GM23338 (cell line): ENCODE measurements at regions not wholly inside any gene's neighbourhood (a gene's known extent, or its start where the extent isn't known, plus 50 kb on each side); places are given as distances from the start of the nearest gene placed in this dataset.

Source experiments
- CREB1 ChIP-seq: fragments of 250-450 bp; sonication (Bioruptor Pico); IDR thresholded peaks from 2 replicates; pipeline ENCODE4 v1.5.0; 2020; ENCODE audit warnings: low read depth, mild to moderate bottlenecking, moderate library complexity
- CTCF ChIP-seq, 2 experiments: fragments of 200-600 bp in 1 of 2; sonication (generic) in 1 of 2; conservative IDR thresholded peaks; 2 replicates each; pipeline versions ENCODE4 v1.5.1 to v1.6.1; 2016 to 2017; ENCODE audit warnings: antibody characterized with exemption in 2 of 2, low read depth in 2 of 2, mild to moderate bottlenecking in 2 of 2, moderate library complexity in 1 of 2
- ETS1 ChIP-seq: IDR thresholded peaks from 2 replicates; pipeline ENCODE4 v1.6.1; 2016; ENCODE audit warnings: antibody characterized with exemption
- EZH2 ChIP-seq: fragments of 200-600 bp; sonication (generic); IDR thresholded peaks from one replicate; pipeline ENCODE4 v1.8.0; 2017; ENCODE audit warnings: antibody characterized with exemption, mild to moderate bottlenecking, low read depth; ENCODE audit not compliant: unreplicated experiment
- EZH2phosphoT487 ChIP-seq: fragments of 200-600 bp; sonication (generic); IDR thresholded peaks from one replicate; pipeline ENCODE4 v1.8.1; 2018; ENCODE audit warnings: antibody characterized with exemption; ENCODE audit not compliant: unreplicated experiment
- JUNB ChIP-seq: IDR thresholded peaks from one replicate; pipeline ENCODE4 v1.6.1; 2016; ENCODE audit warnings: antibody characterized with exemption; ENCODE audit not compliant: unreplicated experiment
- NANOG ChIP-seq: IDR thresholded peaks from 2 replicates; pipeline ENCODE4 v1.6.1; 2016; ENCODE audit warnings: antibody characterized with exemption, borderline replicate concordance
- POLR2AphosphoS5 ChIP-seq: IDR thresholded peaks from 2 replicates; pipeline ENCODE4 v1.6.1; 2016; ENCODE audit warnings: antibody characterized with exemption, low read depth
- REST ChIP-seq: IDR thresholded peaks from one replicate; pipeline ENCODE4 v1.6.1; 2018; ENCODE audit warnings: antibody characterized with exemption; ENCODE audit not compliant: unreplicated experiment
- STAT1 ChIP-seq: IDR thresholded peaks from one replicate; pipeline ENCODE4 v1.6.1; 2016; ENCODE audit warnings: antibody characterized with exemption; ENCODE audit not compliant: unreplicated experiment
- ZNF114 ChIP-seq: fragments of 250-450 bp; sonication (Bioruptor Pico); IDR thresholded peaks from 2 replicates; pipeline ENCODE4 v1.5.0; 2020; ENCODE audit warnings: mild to moderate bottlenecking, moderate library complexity
- ZNF331 ChIP-seq: fragments of 250-450 bp; sonication (Bioruptor Pico); IDR thresholded peaks from 2 replicates; pipeline ENCODE4 v1.5.0; 2020; ENCODE audit warnings: low read depth, mild to moderate bottlenecking, moderate library complexity

- no peak for TF ChIP-seq CTCF (conservative IDR thresholded peaks at IDR 0.05; ENCODE audit: low read depth in 2 of 2)
- TF ChIP-seq REST: no peak
- no peak for TF ChIP-seq EZH2
- TF ChIP-seq JUNB: no peak
- no peak for TF ChIP-seq POLR2AphosphoS5
- TF ChIP-seq EZH2phosphoT487: no peak
- TF ChIP-seq CREB1 (CRISPR knock-in tag): no peak
- no peak for TF ChIP-seq ZNF114 (CRISPR knock-in tag)
- no peak for TF ChIP-seq ZNF331
- TF ChIP-seq STAT1: no peak
- no peak for TF ChIP-seq ETS1
- no peak for TF ChIP-seq NANOG
These were observed 67.9 kb upstream of the ANKRD1 start for GRCh38 chr10:90988802-90989201.
